Stimulated activated CD8-positive, alpha-beta memory T cell treated with anti-CD3 and anti-CD28 coated beads, Interleukin-4, amount 100 ng/mL, for 48 hours (primary cell): ENCODE measurements at regions not wholly inside any gene's neighbourhood (a gene's known extent, or its start where the extent isn't known, plus 50 kb on each side); places are given as distances from the start of the nearest gene placed in this dataset.

Experiments
- DNase-seq: peaks from one replicate; pipeline ENCODE4 v3.0.0-alpha.2; 2020

DNA sequence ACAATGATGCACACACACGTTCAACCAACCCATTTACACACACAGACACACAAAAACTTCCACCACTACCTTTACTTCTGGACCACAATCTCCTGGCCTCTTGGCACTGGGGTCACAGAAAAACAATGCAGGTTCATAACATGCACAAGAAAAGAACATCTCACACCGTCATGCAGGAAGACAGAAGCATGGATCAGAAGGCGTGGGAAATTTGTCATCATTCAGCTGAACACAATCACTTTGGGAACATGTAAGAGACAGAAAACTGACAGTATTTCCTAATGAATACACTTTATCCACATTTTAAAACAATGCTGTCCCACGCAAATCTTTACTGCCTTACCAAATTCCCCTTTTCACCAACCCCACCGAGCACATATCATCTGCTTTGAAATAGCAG, 501.9 kb upstream of the KLHL29 start:
- DNase-seq = no peak

DNA sequence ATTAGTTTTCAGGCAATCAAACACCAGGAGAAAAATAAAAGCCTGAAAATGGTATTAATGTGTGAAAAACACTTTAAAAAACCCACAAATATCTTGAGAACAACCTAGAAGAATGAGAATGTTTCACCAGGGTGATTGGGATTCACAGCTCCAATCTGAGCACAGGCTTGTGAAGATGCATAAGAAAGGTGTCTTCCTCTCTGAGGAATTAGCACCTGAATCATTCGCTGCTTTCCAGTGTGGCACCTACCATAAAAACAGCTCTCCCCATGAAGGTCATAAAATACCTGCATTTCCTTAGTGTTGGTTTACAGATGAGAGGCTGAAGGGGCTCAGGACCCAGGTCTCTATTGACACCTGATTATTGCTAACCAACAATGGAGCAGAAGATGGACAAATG, 499.7 kb upstream of the KLHL29 start:
- no peak for DNase-seq

DNA sequence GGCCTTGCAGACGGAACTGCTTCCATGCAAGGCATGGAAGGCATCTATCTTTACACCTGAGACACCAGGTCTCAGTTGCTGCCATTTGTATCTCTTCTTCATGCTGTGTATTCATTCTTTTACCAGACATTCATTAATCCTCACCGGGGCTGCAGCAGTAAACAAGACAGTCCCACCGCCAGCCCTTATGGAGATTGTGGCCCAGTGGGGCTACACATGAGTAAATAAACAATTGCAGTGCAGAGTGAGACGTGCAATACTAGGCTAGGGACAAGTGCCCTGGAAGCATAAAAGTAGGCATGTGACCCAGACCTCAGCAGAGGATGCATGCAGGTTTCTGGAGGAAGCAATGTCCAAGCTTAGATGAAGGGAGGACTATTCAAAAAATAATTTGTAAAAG, 497.6 kb upstream of the KLHL29 start:
- no peak for DNase-seq

DNA sequence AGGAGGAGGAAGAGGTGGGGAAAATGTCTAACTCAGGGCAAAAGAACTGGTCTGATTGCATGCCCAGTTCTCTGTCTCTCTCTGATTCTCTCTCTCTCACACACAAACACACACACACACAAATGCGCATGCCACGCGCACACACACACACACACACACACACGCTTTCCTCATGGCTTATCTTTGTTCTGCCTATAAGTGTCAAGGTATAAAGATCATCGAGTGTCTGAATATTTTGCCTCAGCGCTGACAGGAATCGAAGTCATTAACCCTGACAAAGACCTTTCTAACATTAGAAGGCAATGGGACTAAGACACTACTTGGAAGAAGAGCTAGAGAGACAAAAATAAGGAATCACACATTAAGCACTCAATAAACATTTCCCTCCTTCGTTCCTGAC, 497.1 kb upstream of the KLHL29 start:
- DNase-seq = no peak

DNA sequence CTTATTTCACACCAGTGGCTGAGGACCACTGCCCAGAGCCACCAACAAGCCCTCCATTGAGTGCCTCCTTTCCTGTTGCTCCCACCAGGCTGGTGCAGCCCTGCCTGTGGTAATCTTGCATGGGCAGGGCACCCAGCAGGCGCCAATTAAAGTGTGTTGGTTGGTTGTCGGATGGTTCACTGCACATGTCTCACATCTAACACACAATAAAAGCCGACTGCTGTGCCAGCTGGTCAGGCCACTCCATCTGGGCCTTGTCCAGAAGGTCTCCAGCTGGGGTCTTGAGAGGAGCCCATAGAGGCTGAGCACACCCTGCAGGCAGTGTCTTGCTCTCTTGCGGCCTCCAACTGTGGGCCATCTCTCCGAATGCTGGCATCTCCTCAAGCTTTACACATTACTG, 494.8 kb upstream of the KLHL29 start:
- DNase-seq = no peak

DNA sequence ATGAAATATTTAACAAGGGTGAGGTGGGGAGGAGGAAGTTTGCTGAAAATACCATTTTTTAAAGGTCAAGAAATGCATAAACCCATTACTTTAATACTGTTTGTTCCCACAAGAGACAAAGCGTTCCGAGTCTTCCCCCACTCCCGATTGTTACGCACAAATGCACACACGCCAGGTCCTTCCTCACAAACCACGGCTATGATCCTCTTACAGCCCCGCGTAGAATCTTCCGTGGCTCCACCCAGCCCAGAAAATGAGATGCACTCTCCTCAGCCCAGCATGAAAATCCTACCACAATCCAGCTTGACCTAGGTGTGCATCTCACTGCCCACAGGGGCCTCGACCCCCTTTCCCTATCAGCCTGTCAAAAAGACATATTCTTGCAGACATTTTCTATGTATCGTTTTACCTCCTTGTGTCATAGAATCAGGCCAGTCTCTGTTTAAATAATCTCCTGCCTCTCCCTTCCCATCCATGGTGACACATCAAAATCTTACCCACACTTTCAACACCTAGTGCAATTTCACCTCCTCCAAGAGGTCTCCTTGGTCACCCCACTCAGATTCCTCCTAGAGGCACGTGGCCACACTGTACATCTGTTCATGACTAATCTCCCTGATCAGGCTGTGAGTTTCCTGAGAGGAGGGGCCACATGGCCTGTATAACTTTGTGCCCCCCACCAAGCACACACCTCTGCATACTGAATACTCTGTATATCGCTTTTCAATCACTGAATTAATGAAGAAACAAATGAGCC, 491.0 kb upstream of the KLHL29 start:
- DNase-seq = no peak

DNA sequence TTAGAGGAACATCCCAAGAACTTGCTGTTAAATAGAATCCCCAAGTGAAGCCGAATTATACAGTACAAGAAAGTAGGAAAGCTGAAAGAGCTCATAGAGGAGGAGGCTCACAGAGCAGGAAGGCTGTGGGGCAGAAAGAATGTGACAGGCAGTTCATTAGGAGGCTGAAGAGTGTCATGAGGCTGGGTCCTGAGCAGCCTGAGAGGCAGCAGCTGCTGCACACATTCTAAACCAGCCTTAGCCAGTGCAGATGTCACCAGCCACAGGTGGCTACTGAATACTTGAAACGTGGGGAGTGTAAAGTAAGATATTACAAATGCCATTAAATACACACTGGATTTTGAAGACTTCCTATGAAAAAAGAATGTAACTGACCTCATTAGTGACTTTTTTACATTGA, 490.2 kb upstream of the KLHL29 start:
- no peak for DNase-seq

DNA sequence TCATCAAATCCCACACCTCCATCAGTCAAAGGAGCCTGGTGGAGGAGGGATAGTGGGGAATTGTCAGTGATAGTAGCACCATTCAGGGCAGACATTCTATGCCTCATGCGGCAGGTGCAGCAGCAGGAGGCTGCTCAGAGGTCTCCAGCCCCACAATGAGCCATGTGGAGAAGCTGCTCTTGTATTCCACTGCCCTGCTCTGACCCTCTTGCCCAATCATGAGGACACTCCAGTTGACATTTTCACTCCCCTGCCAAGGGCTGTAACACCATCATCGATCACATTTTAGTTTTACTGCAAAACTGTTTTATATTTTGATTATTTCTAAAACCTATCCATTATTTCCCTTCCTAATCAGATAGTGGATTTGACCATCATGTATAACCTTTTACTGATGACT, 487.6 kb upstream of the KLHL29 start:
- no peak for DNase-seq

DNA sequence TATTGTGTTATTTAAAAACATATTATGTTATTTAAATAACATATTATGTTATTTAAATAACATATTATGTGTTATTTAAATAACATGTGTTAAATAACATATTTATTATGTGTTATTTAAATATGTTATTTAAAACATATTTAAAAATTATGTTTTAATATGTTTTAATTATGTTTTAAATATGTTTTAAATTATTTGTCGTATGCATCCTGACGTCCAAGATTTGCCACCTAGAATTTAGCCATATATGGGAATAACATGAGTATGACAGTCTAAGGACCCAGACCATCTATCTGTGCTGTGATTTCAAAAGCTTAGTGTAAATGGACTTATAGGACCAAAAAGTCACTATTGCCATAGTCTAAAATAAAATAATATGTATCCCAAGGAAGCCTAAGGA, 484.3 kb upstream of the KLHL29 start:
- DNase-seq = no peak

DNA sequence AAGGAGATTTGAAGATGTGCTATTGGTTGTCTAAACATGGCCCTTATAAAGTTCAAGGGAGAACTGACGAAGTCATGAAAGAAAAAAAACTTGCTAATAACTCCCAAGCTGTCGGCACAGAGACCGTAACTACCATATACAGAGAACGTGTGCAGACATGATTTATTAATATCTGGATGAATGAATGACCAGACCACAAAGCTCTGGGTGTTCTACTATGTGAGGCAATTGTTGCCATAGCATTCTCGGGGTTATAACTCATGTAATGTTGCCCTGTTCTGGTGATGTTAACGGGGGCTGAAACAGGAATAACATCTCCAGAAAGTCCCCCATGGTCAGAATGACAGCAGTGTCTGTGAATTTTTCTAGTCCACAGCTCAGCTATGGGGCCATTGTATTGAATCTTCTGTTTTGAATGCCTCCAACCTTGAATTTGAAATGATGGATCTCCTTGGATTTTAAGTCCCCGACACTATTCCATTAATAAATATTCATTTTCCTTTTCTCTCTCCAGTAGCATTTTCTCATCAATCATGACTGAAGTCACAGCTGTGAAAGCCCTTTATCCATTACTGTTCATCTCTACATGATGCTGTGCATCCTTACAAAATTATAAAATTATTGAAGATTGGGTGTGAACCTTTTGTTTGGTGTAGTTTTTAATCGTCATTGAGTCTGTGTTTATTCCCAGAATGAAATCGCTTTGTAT, 483.4 kb upstream of the KLHL29 start:
- no peak for DNase-seq

DNA sequence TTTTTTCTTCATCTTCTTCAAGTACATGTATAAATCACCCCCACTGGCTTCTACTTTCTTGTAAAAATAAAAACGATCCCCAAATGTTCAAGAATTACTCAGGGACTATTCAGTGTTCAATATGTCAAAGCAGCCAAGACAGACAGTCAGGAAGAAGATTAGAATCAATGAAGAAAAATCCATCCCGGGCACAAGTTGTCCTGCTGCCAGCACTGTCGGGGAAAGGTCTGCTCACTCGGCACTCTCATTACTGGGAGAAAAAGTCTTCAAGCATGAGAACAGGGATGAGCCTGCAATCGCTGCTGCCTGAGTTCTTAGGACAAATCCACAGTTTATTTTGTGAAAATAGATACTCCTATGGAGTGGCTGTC, 482.8 kb upstream of the KLHL29 start:
- no peak for DNase-seq

DNA sequence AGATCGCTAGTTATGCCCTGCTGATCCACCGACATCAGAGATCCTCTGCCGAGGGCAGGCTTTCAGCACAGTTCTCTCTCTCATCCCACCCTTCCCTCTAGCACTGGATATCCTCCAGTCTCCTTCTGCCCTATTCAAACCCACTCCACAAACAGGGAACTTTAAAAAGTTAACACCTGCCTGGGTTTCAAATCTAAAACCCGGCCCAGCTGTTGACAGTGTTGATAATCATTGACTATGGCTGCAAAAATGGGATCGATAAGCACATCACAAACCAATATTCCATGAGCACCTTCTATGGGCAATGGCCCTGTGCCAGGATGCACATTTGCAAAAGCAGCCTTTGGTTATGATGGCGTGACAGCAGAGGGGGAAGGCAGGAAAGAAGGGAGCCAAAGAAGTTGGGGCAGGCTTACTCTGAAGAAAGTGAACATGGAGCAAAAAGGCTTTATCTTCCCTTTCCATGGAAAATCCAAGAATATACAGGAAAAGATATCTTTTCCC, 482.3 kb upstream of the KLHL29 start:
- no peak for DNase-seq

DNA sequence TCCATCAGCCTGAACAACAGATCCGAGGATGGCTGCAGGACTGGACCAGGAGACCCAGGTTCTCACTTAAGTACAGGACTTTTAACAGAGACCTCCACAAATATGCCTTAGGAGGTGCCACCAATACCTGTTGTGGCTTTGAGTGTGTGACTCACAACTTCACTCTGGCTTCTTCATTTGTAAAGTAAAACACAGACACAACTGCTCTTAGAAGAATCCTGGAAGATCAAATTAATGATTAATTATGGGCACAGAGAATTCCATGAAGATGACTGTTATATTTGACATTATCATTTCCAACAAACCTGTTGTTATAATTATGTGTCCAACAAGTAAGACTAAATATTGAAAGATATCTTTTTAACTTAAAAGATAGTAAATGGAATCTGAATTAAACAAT, 481.4 kb upstream of the KLHL29 start:
- DNase-seq = no peak

DNA sequence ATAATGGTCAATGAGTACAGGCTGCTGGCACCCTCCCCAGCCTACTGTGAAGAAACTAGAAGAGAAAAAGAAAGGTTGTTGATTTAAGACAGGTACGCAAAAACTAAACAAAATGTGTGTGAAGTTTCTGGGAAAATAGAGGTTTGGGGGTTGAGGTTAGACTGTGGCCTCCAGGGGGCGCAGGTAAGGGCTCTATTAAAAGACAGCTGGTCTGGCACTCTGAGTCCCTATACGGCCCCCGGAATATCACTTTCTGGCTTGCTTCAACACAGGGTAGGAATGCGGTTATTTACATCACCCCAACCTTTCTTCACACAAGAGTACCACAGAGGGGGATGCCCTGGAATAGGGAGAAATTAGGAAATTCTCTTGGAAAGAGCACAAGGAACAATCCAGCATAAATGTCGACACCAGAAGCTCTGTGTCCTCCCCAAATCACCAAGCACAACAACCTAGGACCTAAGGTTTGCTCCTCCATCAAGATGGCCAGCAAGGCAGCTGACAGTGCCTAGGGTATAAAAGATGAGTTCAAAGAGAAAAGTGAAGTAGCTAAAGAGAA, 480.8 kb upstream of the KLHL29 start:
- peak; percentile 40 for DNase-seq

DNA sequence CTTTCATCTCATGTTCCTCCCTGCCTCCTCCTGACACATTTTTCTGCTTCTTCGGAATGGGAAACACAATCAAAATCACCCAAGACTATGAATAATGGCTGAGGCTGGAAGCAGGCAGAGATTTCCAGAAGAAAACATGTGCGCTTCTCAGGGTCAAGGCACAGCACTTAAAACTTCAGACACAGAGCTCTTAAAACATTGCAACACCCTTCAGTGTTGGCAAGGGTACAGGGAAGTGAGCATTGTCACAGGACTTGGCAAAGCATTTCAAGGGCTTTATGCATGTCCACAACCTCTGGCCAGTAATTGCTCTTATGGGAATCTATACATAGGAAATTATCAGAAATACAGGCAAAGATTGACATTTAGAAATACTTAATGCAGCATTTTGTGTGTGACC, 477.6 kb upstream of the KLHL29 start:
- DNase-seq = no peak

DNA sequence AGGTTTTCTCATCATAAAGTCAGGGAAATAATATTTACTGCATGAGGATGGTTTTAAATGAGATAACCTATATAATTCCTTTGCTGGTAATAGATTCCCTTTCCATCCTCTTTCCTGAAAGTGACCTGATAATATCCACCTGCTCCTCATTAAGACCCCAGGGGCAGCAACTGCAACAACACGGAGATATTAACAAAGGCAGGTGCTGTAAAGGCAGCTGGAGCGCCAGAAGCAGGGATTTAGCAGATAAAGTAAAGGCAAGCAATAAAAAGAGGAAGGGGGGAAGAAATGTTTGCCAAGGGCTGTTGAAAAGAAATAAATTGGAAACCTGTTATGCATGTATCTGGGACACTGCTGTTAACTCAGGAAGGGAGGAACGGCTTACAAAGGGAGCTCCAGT, 472.6 kb upstream of the KLHL29 start:
- DNase-seq = no peak

DNA sequence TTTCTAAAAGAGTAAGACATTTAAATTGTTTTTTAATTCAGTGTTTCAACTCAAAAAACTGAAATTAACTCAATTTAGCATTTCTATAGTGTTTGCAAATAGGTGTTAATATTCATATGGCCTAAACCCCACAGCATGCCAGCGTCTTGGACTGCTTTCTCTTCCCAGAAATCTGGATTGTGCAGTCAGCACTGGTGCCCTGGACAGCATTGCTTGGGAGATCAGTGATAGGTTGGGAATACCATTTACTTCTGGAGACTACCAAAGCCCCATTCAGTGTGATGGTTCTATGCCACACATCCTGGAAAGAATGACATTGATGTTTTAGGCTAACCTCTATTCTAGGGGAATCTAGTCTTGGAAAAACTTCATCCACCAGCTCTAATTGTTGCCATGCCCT, 455.0 kb upstream of the KLHL29 start:
- DNase-seq = no peak

DNA sequence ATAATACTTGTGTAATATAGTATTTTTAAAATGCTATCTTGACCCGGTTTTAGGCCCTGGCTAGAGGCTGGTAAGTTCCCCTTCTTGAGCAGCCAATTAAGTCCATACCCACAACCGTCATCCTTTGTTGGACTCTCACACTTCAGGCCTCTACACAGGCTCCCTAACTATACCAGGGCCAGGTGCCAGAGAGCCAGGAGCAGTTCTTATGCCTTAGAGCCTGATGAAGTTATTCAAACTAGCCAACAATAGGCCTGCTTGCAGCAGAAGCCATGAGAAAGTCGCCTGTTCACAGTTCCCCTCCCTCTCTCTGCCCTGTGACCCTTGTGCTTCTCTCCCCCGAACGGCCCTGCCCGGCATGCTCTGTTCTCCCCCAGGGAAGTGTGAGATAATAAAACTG, 454.2 kb upstream of the KLHL29 start:
- no peak for DNase-seq

DNA sequence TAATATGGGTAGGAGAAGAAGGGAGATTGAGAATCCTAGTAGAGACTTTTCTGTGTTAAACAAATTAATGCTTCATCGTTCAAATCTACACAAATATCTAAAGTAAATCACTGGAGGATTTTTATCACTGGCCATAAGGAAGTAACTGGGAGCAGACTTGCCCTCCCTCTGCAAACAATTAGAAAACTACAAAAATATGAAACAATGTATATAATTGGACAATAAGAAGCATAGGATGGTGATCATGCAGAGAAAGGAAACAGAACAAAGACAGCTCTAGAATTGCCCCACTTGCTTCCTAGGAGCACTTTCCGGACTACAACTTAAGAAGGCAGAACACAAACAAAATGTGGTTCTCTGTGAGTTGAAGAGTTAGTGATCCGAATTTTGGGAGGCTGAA, 452.7 kb upstream of the KLHL29 start:
- no peak for DNase-seq

DNA sequence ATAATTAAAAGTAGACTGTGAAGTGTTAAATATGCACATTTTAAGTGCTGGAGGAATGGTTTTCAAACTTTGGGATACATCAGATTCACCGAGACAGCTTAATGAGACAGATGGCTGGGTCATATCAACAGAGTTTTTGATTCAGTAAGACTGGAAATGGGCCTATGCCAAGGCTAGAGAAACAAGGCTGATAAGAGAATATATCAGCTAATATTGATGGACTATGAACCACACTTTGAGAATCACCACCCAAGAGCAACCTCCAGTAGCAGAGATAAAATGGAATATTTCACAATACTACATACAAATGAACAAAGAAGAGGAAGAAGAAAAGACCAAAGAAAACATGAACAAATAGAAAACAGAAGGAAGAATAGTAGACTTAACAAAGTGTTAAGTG, 450.2 kb upstream of the KLHL29 start:
- no peak for DNase-seq

DNA sequence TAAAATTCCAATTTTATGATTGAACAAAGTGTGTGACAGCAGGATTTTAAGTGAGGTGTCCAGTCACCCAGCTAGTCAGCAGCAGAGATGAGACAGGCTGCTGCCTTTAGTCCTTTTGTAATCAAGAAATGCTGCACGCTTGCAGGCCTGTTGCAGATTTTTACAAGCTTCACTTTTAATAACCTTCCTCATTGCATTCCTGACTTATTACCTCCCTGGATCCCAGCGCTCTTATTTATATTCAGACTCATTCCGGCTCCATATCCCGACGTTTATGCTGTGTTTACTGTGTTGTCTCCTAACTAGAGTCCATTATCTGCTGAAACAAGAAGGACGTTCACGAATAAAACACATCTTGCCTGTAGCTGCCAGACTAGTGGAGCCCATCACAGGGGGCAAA, 442.5 kb upstream of the KLHL29 start:
- DNase-seq = no peak

DNA sequence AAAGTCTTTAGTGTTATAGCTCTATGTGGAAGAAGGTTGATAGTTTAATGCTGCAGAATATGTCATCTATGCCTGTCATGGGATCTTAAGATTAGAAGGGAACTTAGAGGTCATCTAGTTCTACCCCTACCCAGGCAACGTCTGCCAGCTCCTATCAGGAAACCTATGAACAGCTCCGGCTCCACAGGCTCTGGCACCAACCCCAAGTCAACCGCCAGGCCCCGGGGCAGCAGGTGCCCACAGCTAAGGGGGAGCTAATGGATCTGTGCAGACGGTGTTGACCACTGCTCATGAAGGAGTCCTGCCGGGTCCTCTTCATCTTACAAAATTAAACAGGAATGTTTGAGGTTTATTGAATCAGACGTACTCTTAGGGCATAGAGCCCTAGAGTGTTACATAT, 440.8 kb upstream of the KLHL29 start:
- no peak for DNase-seq

DNA sequence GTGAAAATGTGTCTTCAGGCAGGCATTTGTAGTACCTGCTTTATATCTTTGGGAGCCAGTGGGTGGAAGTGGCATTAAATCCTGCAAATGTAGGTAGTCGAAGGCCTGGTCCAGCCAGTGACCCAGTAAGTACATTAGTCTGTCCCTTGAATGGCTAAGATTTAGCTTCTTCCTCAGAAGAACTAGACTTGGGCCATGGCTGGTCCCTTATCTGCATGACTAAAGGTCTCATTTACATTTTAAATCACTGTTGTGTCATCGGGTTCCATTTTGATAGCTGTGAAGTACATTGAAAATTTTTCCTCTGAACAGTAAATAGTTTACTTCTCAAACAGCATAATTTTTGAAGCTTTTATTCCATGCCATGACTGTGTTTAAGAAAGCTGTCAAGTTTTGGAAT, 438.4 kb upstream of the KLHL29 start:
- DNase-seq = no peak

DNA sequence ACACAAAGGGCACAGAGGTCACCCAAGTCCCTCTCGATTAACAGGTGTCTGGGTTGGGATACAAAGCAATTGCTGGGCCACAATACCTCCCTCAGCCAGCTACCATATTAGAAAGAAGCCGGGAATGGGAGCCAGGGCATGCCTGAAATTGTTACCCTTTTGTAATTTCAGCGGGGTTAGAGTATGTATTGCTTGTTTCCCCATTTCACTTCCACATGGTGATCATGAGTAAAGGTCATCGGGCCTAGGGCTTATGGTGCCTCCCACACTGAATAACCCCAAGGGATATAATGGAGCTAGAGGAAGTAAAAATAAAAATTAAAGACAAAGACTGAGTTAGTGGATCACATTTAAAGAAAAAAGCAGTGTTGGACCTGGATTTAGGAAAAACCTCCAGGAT, 437.2 kb upstream of the KLHL29 start:
- no peak for DNase-seq

DNA sequence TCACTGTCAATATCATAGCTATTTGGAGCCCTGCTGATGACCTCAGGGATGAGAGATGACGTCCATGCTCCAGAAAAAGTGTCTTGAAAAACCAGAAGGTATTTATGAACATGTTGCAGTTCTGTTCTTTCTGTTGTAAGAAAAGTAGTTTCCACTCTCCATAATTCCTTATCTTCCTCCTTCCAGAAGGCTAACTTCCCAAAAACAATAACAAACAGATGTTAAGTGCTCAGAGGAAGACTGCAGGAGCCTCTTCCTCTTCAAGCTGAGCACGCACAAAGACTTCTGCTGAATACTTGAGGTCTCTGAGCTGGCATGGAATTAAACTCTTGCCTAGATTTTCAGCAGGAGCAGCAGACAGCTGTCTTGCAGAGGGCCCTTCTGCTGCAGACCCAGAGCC, 434.5 kb upstream of the KLHL29 start:
- DNase-seq = no peak
